ENCODE measurements at regions not wholly inside any gene's neighbourhood (a gene's known extent, or its start where the extent isn't known, plus 50 kb on each side); places are given as distances from the start of the nearest gene placed in this dataset.

DNA sequence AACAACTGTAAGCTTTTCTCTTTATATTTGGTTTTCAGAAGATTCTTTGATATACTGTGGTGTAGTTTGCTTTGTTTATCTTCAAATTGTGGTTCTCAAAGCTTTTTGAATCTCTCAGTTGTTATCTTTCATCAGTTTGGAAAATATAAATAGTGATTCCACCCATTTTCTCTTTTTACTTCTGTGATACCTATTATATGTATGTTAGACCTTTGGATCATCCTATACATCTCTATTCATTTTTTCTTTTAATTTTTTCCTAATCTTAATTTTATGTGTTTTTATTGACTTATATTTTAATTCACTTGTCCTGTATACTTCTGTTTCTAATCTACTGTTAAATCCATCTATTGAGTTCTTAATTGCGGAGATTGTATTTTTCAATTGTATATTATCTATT is 160.7 kb upstream of the COL8A1 start:
- TF ChIP-seq TAF1 (IDR thresholded peaks at IDR 0.05; ENCODE audit: low read depth) (no peak), ZBTB7A (IDR thresholded peaks at IDR 0.05; ENCODE audit: low read depth) (no peak), CREB1 (IDR thresholded peaks at IDR 0.05; ENCODE audit: low read depth) (no peak)
- TF ChIP-seq, protein P1, sequence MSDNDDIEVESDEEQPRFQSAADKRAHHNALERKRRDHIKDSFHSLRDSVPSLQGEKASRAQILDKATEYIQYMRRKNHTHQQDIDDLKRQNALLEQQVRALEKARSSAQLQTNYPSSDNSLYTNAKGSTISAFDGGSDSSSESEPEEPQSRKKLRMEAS (IDR thresholded peaks at IDR 0.05), result no peak

Measured in Ishikawa (cell line).